ACC112 (cell line): ENCODE measurements at regions not wholly inside any gene's neighbourhood (a gene's known extent, or its start where the extent isn't known, plus 50 kb on each side); places are given as distances from the start of the nearest gene placed in this dataset.

Experiments
- H2AFZ ChIP-seq: fragments of 200-600 bp; sonication (generic); one replicate; pipeline ENCODE4 v1.6.0; 2017; ENCODE audit warnings: antibody characterized with exemption, low read length; ENCODE audit not compliant: unreplicated experiment
- H3K27ac ChIP-seq: fragments of 200-600 bp; sonication (generic); 2 replicates; pipeline ENCODE4 v1.5.1; 2014; ENCODE audit warnings: low read depth, mild to moderate bottlenecking, antibody characterized with exemption, low read length, moderate library complexity
- H3K27me3 ChIP-seq: fragments of 200-600 bp; sonication (generic); 2 replicates; pipeline ENCODE4 v1.6.1; 2014; ENCODE audit warnings: mild to moderate bottlenecking, antibody characterized with exemption, low read length, moderate library complexity, mixed read lengths; ENCODE audit not compliant: insufficient read depth
- H3K36me3 ChIP-seq: fragments of 200-600 bp; sonication (generic); 2 replicates; pipeline ENCODE4 v1.6.1; 2016; ENCODE audit warnings: mild to moderate bottlenecking, antibody characterized with exemption, low read length, moderate library complexity, mixed read lengths; ENCODE audit not compliant: insufficient read depth
- H3K4me1 ChIP-seq: fragments of 200-600 bp; sonication (generic); one replicate; pipeline ENCODE4 v1.6.1; 2016; ENCODE audit warnings: low read length, mixed read lengths; ENCODE audit not compliant: insufficient read depth, unreplicated experiment, control insufficient read depth
- H3K4me3 ChIP-seq: fragments of 200-600 bp; sonication (generic); 2 replicates; pipeline ENCODE4 v1.5.1; 2014; ENCODE audit warnings: mild to moderate bottlenecking, low read depth, low read length
- H3K79me2 ChIP-seq: fragments of 200-600 bp; sonication (generic); one replicate; pipeline ENCODE4 v1.6.0; 2016; ENCODE audit warnings: low read length; ENCODE audit not compliant: control insufficient read depth, unreplicated experiment, insufficient read depth

GRCh38 chr2:240250150-240250984, 109.9 kb upstream of the OTOS start:
- H3K27me3 ChIP-seq: no peaks in the 10 kb centered on the region
- H3K4me3 ChIP-seq: peak overlapping the region; percentile 44; the same call in 1 of the 2 replicates
- no peak overlapping the region for H2AFZ ChIP-seq
- H3K27ac ChIP-seq: peak overlapping the region; percentile 90
- H3K36me3 ChIP-seq: no peaks in the 10 kb centered on the region
- no peaks in the 10 kb centered on the region for H3K79me2 ChIP-seq
- peaks cover 24% of the 10 kb centered on the region for H3K4me1 ChIP-seq

GRCh38 chr2:240250985-240251847, 110.8 kb upstream of the OTOS start:
- H3K4me1 ChIP-seq: peaks cover 24% of the 10 kb centered on the region
- H2AFZ ChIP-seq: peak overlapping the region; percentile 57
- no peaks in the 10 kb centered on the region for H3K79me2 ChIP-seq
- no peaks in the 10 kb centered on the region for H3K36me3 ChIP-seq
- peak overlapping the region; percentile 90 for H3K27ac ChIP-seq
- H3K4me3 ChIP-seq: peak overlapping the region; percentile 44; the same call in 1 of the 2 replicates
- no peaks in the 10 kb centered on the region for H3K27me3 ChIP-seq

GRCh38 chr2:240251848-240252190, 111.4 kb upstream of the OTOS start:
- H3K4me3 ChIP-seq: no peak overlapping the region
- no peaks in the 10 kb centered on the region for H3K79me2 ChIP-seq
- peaks cover 24% of the 10 kb centered on the region for H3K4me1 ChIP-seq
- no peak overlapping the region for H2AFZ ChIP-seq
- H3K27me3 ChIP-seq: no peaks in the 10 kb centered on the region
- H3K27ac ChIP-seq: peak overlapping the region; percentile 90
- H3K36me3 ChIP-seq: no peaks in the 10 kb centered on the region

- H3K27me3 ChIP-seq: no peaks in the 10 kb centered on the region
- no peaks in the 10 kb centered on the region for H3K79me2 ChIP-seq
- peak overlapping the region; percentile 90 for H3K27ac ChIP-seq
- H3K36me3 ChIP-seq: no peaks in the 10 kb centered on the region
- peaks cover 24% of the 10 kb centered on the region for H3K4me1 ChIP-seq
- no peak overlapping the region for H3K4me3 ChIP-seq
- H2AFZ ChIP-seq: no peak overlapping the region
These were observed 111.9 kb upstream of the OTOS start for GRCh38 chr2:240252191-240252871.

- Histone ChIP-seq H3K4me1 (peaks cover 24% of the 10 kb centered on the region), H3K79me2 (no peaks in the 10 kb centered on the region), H3K36me3 (no peaks in the 10 kb centered on the region), H3K4me3 (no peak overlapping the region), H3K27ac (no peak overlapping the region), H3K27me3 (no peaks in the 10 kb centered on the region), H2AFZ (no peak overlapping the region)
These were observed 112.5 kb upstream of the OTOS start for GRCh38 chr2:240252872-240253511.

- no peak overlapping the region for H3K27ac ChIP-seq
- no peaks in the 10 kb centered on the region for H3K36me3 ChIP-seq
- H3K4me3 ChIP-seq: no peak overlapping the region
- no peak overlapping the region for H2AFZ ChIP-seq
- H3K27me3 ChIP-seq: no peaks in the 10 kb centered on the region
- no peaks in the 10 kb centered on the region for H3K79me2 ChIP-seq
- peaks cover 24% of the 10 kb centered on the region for H3K4me1 ChIP-seq
These were observed 113.2 kb upstream of the OTOS start for GRCh38 chr2:240253583-240254145.

- no peaks in the 10 kb centered on the region for H3K79me2 ChIP-seq
- H3K27me3 ChIP-seq: no peaks in the 10 kb centered on the region
- peaks cover 24% of the 10 kb centered on the region for H3K4me1 ChIP-seq
- no peak overlapping the region for H2AFZ ChIP-seq
- no peak overlapping the region for H3K27ac ChIP-seq
- no peaks in the 10 kb centered on the region for H3K36me3 ChIP-seq
- no peak overlapping the region for H3K4me3 ChIP-seq
These were observed 114.1 kb upstream of the OTOS start for GRCh38 chr2:240254337-240255164.

GRCh38 chr2:240255165-240255491, 114.7 kb upstream of the OTOS start:
- H2AFZ ChIP-seq: no peak overlapping the region
- H3K27ac ChIP-seq: no peak overlapping the region
- H3K27me3 ChIP-seq: no peaks in the 10 kb centered on the region
- no peak overlapping the region for H3K4me3 ChIP-seq
- peaks cover 22% of the 10 kb centered on the region for H3K4me1 ChIP-seq
- no peaks in the 10 kb centered on the region for H3K79me2 ChIP-seq
- no peaks in the 10 kb centered on the region for H3K36me3 ChIP-seq

- no peak overlapping the region for H3K27ac ChIP-seq
- no peaks in the 10 kb centered on the region for H3K36me3 ChIP-seq
- no peak overlapping the region for H3K4me3 ChIP-seq
These were observed 115.6 kb upstream of the OTOS start for GRCh38 chr2:240255811-240256703.

More at GRCh38 chr2:240255811-240256703, 115.6 kb upstream of the OTOS start:
- no peak overlapping the region for H2AFZ ChIP-seq
- peaks cover 13% of the 10 kb centered on the region for H3K4me1 ChIP-seq
- no peaks in the 10 kb centered on the region for H3K79me2 ChIP-seq
- H3K27me3 ChIP-seq: no peaks in the 10 kb centered on the region
